ENCODE measurements at regions not wholly inside any gene's neighbourhood (a gene's known extent, or its start where the extent isn't known, plus 50 kb on each side); places are given as distances from the start of the nearest gene placed in this dataset.
"Not testable (repeated sequence)": the region's sequence is repeated elsewhere in the genome, so short reads cannot be mapped to it uniquely, and the experiment has no call there.

- no peak for DNase-seq (ENCODE audit: low read depth in 3 of 3)
Observed at GRCh38 chr3:153551536-153552285, 389.7 kb downstream of the RAP2B start.

- no peak for DNase-seq (ENCODE audit: low read depth in 3 of 3)
Observed at GRCh38 chr3:153552887-153553604, 391.0 kb downstream of the RAP2B start.

- no peak for DNase-seq (ENCODE audit: low read depth in 3 of 3)
Observed at GRCh38 chr3:153553605-153553945, 391.5 kb downstream of the RAP2B start.

GRCh38 chr3:153555919-153556318 lies 393.9 kb downstream of the RAP2B start:
- DNase-seq (ENCODE audit: low read depth in 3 of 3): no peak

- DNase-seq (ENCODE audit: low read depth in 3 of 3): not testable (repeated sequence)
Observed at GRCh38 chr3:153559366-153559765, 397.3 kb downstream of the RAP2B start.

- DNase-seq (ENCODE audit: low read depth in 3 of 3): no peak
Observed at GRCh38 chr3:153567011-153567410, 405.0 kb downstream of the RAP2B start.

GRCh38 chr3:153567556-153567955 lies 405.5 kb downstream of the RAP2B start:
- DNase-seq (ENCODE audit: low read depth in 3 of 3): no peak

GRCh38 chr3:153570481-153570880 lies 408.5 kb downstream of the RAP2B start:
- not testable (repeated sequence) for DNase-seq (ENCODE audit: low read depth in 3 of 3)

- DNase-seq (ENCODE audit: low read depth in 3 of 3): no peak
Observed at GRCh38 chr3:153572165-153572564, 410.1 kb downstream of the RAP2B start.

- DNase-seq (ENCODE audit: low read depth in 3 of 3): no peak
Observed at GRCh38 chr3:153572654-153573053, 410.6 kb downstream of the RAP2B start.

- DNase-seq (ENCODE audit: low read depth in 3 of 3): no peak
Observed at GRCh38 chr3:153573481-153573880, 411.5 kb downstream of the RAP2B start.

- DNase-seq (ENCODE audit: low read depth in 3 of 3): no peak
Observed at GRCh38 chr3:153574445-153574844, 412.4 kb downstream of the RAP2B start.

GRCh38 chr3:153577059-153577736 lies 415.2 kb downstream of the RAP2B start:
- no peak for DNase-seq (ENCODE audit: low read depth in 3 of 3)

- no peak for DNase-seq (ENCODE audit: low read depth in 3 of 3)
Observed at GRCh38 chr3:153578046-153578445, 416.0 kb downstream of the RAP2B start.

GRCh38 chr3:153590051-153590450 lies 428.0 kb downstream of the RAP2B start:
- no peak for DNase-seq (ENCODE audit: low read depth in 3 of 3)

GRCh38 chr3:153591561-153592245 lies 429.7 kb downstream of the RAP2B start:
- DNase-seq (ENCODE audit: low read depth in 3 of 3): no peak

- DNase-seq (ENCODE audit: low read depth in 3 of 3): no peak
Observed at GRCh38 chr3:153595186-153595815, 433.3 kb downstream of the RAP2B start.

GRCh38 chr3:153596401-153596800 lies 434.4 kb downstream of the RAP2B start:
- no peak for DNase-seq (ENCODE audit: low read depth in 3 of 3)

- no peak for DNase-seq (ENCODE audit: low read depth in 3 of 3)
Observed at GRCh38 chr3:153599685-153600084, 437.7 kb downstream of the RAP2B start.

GRCh38 chr3:153600896-153601295 lies 438.9 kb downstream of the RAP2B start:
- DNase-seq (ENCODE audit: low read depth in 3 of 3): no peak

GRCh38 chr3:153601374-153601853 lies 439.4 kb downstream of the RAP2B start:
- DNase-seq (ENCODE audit: low read depth in 3 of 3): no peak

- no peak for DNase-seq (ENCODE audit: low read depth in 3 of 3)
Observed at GRCh38 chr3:153602801-153603200, 440.8 kb downstream of the RAP2B start.

Measured in stimulated activated CD4-positive, alpha-beta T cell treated with anti-CD3 and anti-CD28 coated beads, TNF-alpha, amount 100 ng/mL, for 4 hours (primary cell).